IMR-90 (cell line): ENCODE measurements at regions not wholly inside any gene's neighbourhood (a gene's known extent, or its start where the extent isn't known, plus 50 kb on each side); places are given as distances from the start of the nearest gene placed in this dataset.

ENCODE experiments used
- ATAC-seq: fragments of 200-7000 bp; cut with Tn5 transposase; 2 replicates; pipeline ENCODE4 v1.9.1; 2020; ENCODE audit warnings: low read depth, mild to moderate bottlenecking, moderate library complexity
- BruUV-seq: library from RNA; stranded (reverse); fragments of 400-500 nt; replicated peaks from 2 replicates; lab custom pipeline; 2021; lab: Mats Ljungman, UMichigan
- CTCF ChIA-PET: fragments of 300-600 bp; formaldehyde crosslinking; extraction: SDS; loops from one replicate; lab custom pipeline; 2021; ENCODE audit warnings: antibody characterized with exemption; lab: Yijun Ruan, JAX
- POLR2A ChIA-PET: fragments of 300-600 bp; sonication (Branson Sonifier 250); formaldehyde crosslinking; loops from one replicate; lab custom pipeline; 2022; ENCODE audit warnings: antibody characterized with exemption; ENCODE audit not compliant: unreplicated experiment; lab: Charles Lee
- DNase-seq: peaks from one replicate; pipeline ENCODE4 v3.0.0; 2013
- H2AFZ ChIP-seq: replicated peaks from 2 replicates; pipeline ENCODE3; 2013; ENCODE audit warnings: low read length, mild to moderate bottlenecking; ENCODE audit not compliant: poor library complexity
- H2AK5ac ChIP-seq: 2 replicates; pipeline ENCODE4 v1.6.1; 2013; ENCODE audit warnings: low read depth, low read length, inconsistent platforms
- H2AK9ac ChIP-seq: replicated peaks from 2 replicates; pipeline ENCODE3; 2013; ENCODE audit warnings: mild to moderate bottlenecking, low read depth, low read length, moderate library complexity; ENCODE audit not compliant: poor library complexity
- H2BK120ac ChIP-seq: 2 replicates; pipeline ENCODE4 v1.6.1; 2013; ENCODE audit warnings: low read depth, low read length, inconsistent platforms
- H2BK15ac ChIP-seq: 3 replicates; pipeline ENCODE4 v1.6.1; 2013; ENCODE audit warnings: low read depth, low read length, inconsistent platforms
- H2BK20ac ChIP-seq: 2 replicates; pipeline ENCODE4 v1.6.1; 2013; ENCODE audit warnings: low read depth, mild to moderate bottlenecking, inconsistent platforms, low read length, moderate library complexity
- H2BK5ac ChIP-seq: 2 replicates; pipeline ENCODE4 v1.6.1; 2013; ENCODE audit warnings: mild to moderate bottlenecking, low read depth, low read length, inconsistent platforms; ENCODE audit not compliant: poor library complexity, severe bottlenecking
- H3K14ac ChIP-seq: replicated peaks from 2 replicates; pipeline ENCODE4 v1.6.1; 2013; ENCODE audit warnings: low read depth, low read length, inconsistent platforms
- H3K18ac ChIP-seq: 2 replicates; pipeline ENCODE4 v1.6.1; 2013; ENCODE audit warnings: low read depth, low read length, control low read depth
- H3K23ac ChIP-seq: 2 replicates; pipeline ENCODE4 v1.6.1; 2013; ENCODE audit warnings: low read depth, low read length, inconsistent platforms
- H3K27ac ChIP-seq: 2 replicates; pipeline ENCODE4 v1.5.1; 2013; ENCODE audit warnings: mild to moderate bottlenecking, control low read depth, low read length; ENCODE audit not compliant: insufficient read depth
- H3K27me3 ChIP-seq: 2 replicates; pipeline ENCODE4 v1.6.1; 2013; ENCODE audit warnings: low read length; ENCODE audit not compliant: control insufficient read depth, insufficient read depth
- H3K36me3 ChIP-seq: 2 replicates; pipeline ENCODE4 v1.6.1; 2013; ENCODE audit warnings: low read length, mixed read lengths; ENCODE audit not compliant: control insufficient read depth, insufficient read depth
- H3K4ac ChIP-seq: 2 replicates; pipeline ENCODE4 v1.6.1; 2013; ENCODE audit warnings: low read depth, low read length, inconsistent platforms
- H3K4me1 ChIP-seq: 2 replicates; pipeline ENCODE4 v1.6.1; 2013; ENCODE audit warnings: low read length, mixed read lengths; ENCODE audit not compliant: control insufficient read depth, insufficient read depth
- H3K4me2 ChIP-seq: 2 replicates; pipeline ENCODE4 v1.6.1; 2013; ENCODE audit warnings: low read depth, mild to moderate bottlenecking, control low read depth, low read length, moderate library complexity
- H3K4me3 ChIP-seq: 2 replicates; pipeline ENCODE4 v1.5.1; 2013; ENCODE audit warnings: low read depth, mild to moderate bottlenecking, control low read depth, low read length, moderate library complexity; ENCODE audit not compliant: insufficient read depth
- H3K56ac ChIP-seq: 2 replicates; pipeline ENCODE4 v1.6.1; 2013; ENCODE audit warnings: low read length, inconsistent platforms; ENCODE audit not compliant: insufficient read depth; ENCODE audit errors: extremely low read depth
- H3K79me1 ChIP-seq, 2 experiments: 2 replicates each; pipeline ENCODE4 v1.6.1; 2013; ENCODE audit warnings: low read length in 2 of 2, inconsistent platforms in 1 of 2, low read depth in 1 of 2
- H3K9ac ChIP-seq: 2 replicates; pipeline ENCODE4 v1.6.1; 2013; ENCODE audit warnings: low read depth, low read length, control low read depth
- H3K9me1 ChIP-seq: 2 replicates; pipeline ENCODE4 v1.6.1; 2013; ENCODE audit warnings: low read length, inconsistent platforms; ENCODE audit not compliant: insufficient read depth
- H3K9me3 ChIP-seq: 2 replicates; pipeline ENCODE4 v1.6.1; 2013; ENCODE audit warnings: low read length; ENCODE audit not compliant: control insufficient read depth, insufficient read depth
- H4K20me1 ChIP-seq: 2 replicates; pipeline ENCODE4 v1.6.1; 2013; ENCODE audit warnings: low read length, inconsistent platforms; ENCODE audit not compliant: insufficient read depth
- H4K5ac ChIP-seq: 2 replicates; pipeline ENCODE4 v1.6.1; 2013; ENCODE audit warnings: mild to moderate bottlenecking, low read depth, low read length, control low read depth
- H4K8ac ChIP-seq, 2 experiments: 2 replicates each; pipeline ENCODE4 v1.6.1; 2013; ENCODE audit warnings: low read depth in 2 of 2, low read length in 2 of 2, control low read depth in 1 of 2, inconsistent platforms in 1 of 2
- H4K91ac ChIP-seq: 2 replicates; pipeline ENCODE4 v1.6.1; 2013; ENCODE audit warnings: low read depth, low read length, inconsistent platforms; ENCODE audit not compliant: insufficient read depth
- CHD1 ChIP-seq: IDR thresholded peaks from 2 replicates; pipeline ENCODE4 v1.6.1; 2012; ENCODE audit warnings: low read depth, low read length, improper control_type of control experiment
- CTCF ChIP-seq: conservative IDR thresholded peaks from 2 replicates; pipeline ENCODE4 v1.5.1; 2012; ENCODE audit warnings: mild to moderate bottlenecking, low read depth, low read length, improper control_type of control experiment
- ELK1 ChIP-seq: fragments of 150-350 bp; IDR thresholded peaks from 2 replicates; pipeline ENCODE4 v1.6.1; 2016; ENCODE audit warnings: low read depth, mild to moderate bottlenecking, low read length, moderate library complexity, borderline replicate concordance
- MAFK ChIP-seq: IDR thresholded peaks from 2 replicates; pipeline ENCODE4 v1.6.1; 2012; ENCODE audit warnings: low read depth, low read length, improper control_type of control experiment
- NFE2L2 ChIP-seq: fragments of 150-350 bp; IDR thresholded peaks from 2 replicates; pipeline ENCODE4 v1.6.1; 2016; ENCODE audit warnings: low read depth, mild to moderate bottlenecking, low read length
- RAD21 ChIP-seq: IDR thresholded peaks from 2 replicates; pipeline ENCODE4 v1.6.1; 2012; ENCODE audit warnings: low read length, improper control_type of control experiment
- RFX5 ChIP-seq: IDR thresholded peaks from 2 replicates; pipeline ENCODE4 v1.8.0; 2012; ENCODE audit warnings: low read depth, mild to moderate bottlenecking, low read length, moderate library complexity
- WGBS, 2 experiments: methylation state at CpG; one replicate each; pipeline versions ENCODE4 v1.1.5 to v1.1.7; 2013; ENCODE audit warnings: missing lambda C conversion rate in 2 of 2; ENCODE audit not compliant: insufficient read length in 1 of 2; ENCODE audit errors: extremely low coverage in 2 of 2; 5-methylcytosine and 5-hydroxymethylcytosine counted together
- dilution Hi-C: fragments of 300-500 bp; cut with HindIII; formaldehyde crosslinking; loops from one replicate; pipeline ENCODE4 v1.14.3; 2018; ENCODE audit warnings: low sequenced_read_pairs; ENCODE audit not compliant: unreplicated experiment
- in situ Hi-C: fragments of 300-500 bp; cut with MboI; formaldehyde crosslinking; loops from 3 replicates; pipeline ENCODE4 v1.14.3; 2019; ENCODE audit warnings: low sequenced_read_pairs, inconsistent platforms, mixed read lengths
- intact Hi-C: fragments of 100-400 bp; cut with micrococcal nuclease; formaldehyde crosslinking; loops from 2 replicates; pipeline ENCODE4 v1.10.0; 2022

GRCh38 chr9:15086156-15086763 is 176.0 kb upstream of the FREM1 start:
- H3K14ac ChIP-seq: no peak overlapping the region
- H3K9me1 ChIP-seq: no peaks in the 10 kb centered on the region
- no TSS peak for BruUV-seq
- no peaks in the 10 kb centered on the region for H3K79me1 ChIP-seq
- intact Hi-C loops: no loop called here
- H3K23ac ChIP-seq: no peak overlapping the region
- no peaks in the 10 kb centered on the region for H3K36me3 ChIP-seq
- in situ Hi-C loops: no loop called here
- TF ChIP-seq RAD21 (no peak), MAFK (no peak), RFX5 (no peak), NFE2L2 (no peak), CHD1 (no peak), ELK1 (no peak), CTCF (no peak)
- no peak overlapping the region for H2BK15ac ChIP-seq
- no peak overlapping the region for H2AK5ac ChIP-seq
- no peak overlapping the region for H3K4me2 ChIP-seq
- H3K18ac ChIP-seq: no peak overlapping the region
- no peak for DNase-seq
- ChIA-PET POLR2A (no interaction called here), CTCF (interaction anchor here (1.6 kb wide), 1 partner anchor 14 kb away, joined by 3 read pairs; no protein-coding TSS in a partner anchor)
- H4K8ac ChIP-seq: no peak overlapping the region
- H4K91ac ChIP-seq: no peak overlapping the region
- no peaks in the 10 kb centered on the region; the same call in 1 of the 2 replicates for H3K27me3 ChIP-seq
- ATAC-seq: no peak
- no peak overlapping the region for H2BK120ac ChIP-seq
- no peak overlapping the region for H3K56ac ChIP-seq
- H3K27ac ChIP-seq: no peak overlapping the region
- no peak overlapping the region for H2AFZ ChIP-seq
- H2AK9ac ChIP-seq: no peak overlapping the region
- 0% methylated on average over 2 of the region's 6 CpGs; no CpG with 5 or more reads in 1 of the 2 experiments for WGBS, 2 experiments
- no peak overlapping the region for H3K4ac ChIP-seq
- H2BK5ac ChIP-seq: no peak overlapping the region
- H4K5ac ChIP-seq: no peak overlapping the region
- no peaks in the 10 kb centered on the region for H3K4me1 ChIP-seq
- H4K20me1 ChIP-seq: no peaks in the 10 kb centered on the region
- H3K4me3 ChIP-seq: no peak overlapping the region
- H2BK20ac ChIP-seq: no peak overlapping the region
- dilution Hi-C loops: no loop called here
- H3K9ac ChIP-seq: no peak overlapping the region
- no peaks in the 10 kb centered on the region for H3K9me3 ChIP-seq
